GM21529 (cell line): ENCODE measurements at regions not wholly inside any gene's neighbourhood (a gene's known extent, or its start where the extent isn't known, plus 50 kb on each side); places are given as distances from the start of the nearest gene placed in this dataset.
A peak's percentile ranks its signal among the peaks of the same experiment; 100 is the strongest.
"Not testable (repeated sequence)": the region's sequence is repeated elsewhere in the genome, so short reads cannot be mapped to it uniquely, and the experiment has no call there.

Source experiments
- ATAC-seq: cut with Tn5 transposase; IDR thresholded peaks from one replicate; pipeline ENCODE4 v1.9.1; 2021; ENCODE audit not compliant: unreplicated experiment

DNA sequence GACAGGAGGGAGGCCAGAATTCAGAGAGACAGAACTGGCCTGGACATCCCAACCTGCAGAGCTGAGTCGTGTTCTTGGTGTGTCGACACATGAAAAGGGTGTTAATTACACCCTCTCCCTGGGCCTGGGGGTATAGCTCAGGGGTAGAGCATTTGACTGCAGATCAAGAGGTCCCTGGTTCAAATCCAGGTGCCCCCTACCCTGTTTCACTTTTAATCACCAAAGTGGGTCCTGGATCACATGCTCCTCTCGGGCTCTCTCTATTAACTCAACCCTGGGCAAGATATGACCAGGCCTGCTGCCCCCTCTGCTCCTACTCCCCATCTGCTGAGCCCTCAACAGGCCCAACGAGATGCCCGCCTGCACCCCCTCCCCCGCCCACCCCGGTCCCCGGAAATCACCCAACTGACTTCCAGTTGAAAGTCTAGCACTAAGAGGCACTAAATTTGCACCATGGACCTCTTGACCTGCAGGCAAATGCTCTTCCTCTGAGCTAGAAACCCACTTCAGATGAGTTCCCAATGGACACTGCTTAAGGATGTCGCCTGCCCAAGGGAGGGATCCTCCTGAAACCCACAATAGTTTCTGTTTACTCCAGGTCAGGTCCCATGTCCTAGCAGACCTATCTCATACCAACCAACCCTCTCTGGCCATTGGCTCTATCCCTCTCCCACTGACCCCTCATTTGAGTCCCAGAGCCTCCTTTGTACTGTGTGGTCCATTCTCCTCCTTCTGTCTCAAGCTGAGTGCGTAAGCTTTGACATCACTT, 137.6 kb downstream of the ZNF467 start:
- no peak for ATAC-seq

DNA sequence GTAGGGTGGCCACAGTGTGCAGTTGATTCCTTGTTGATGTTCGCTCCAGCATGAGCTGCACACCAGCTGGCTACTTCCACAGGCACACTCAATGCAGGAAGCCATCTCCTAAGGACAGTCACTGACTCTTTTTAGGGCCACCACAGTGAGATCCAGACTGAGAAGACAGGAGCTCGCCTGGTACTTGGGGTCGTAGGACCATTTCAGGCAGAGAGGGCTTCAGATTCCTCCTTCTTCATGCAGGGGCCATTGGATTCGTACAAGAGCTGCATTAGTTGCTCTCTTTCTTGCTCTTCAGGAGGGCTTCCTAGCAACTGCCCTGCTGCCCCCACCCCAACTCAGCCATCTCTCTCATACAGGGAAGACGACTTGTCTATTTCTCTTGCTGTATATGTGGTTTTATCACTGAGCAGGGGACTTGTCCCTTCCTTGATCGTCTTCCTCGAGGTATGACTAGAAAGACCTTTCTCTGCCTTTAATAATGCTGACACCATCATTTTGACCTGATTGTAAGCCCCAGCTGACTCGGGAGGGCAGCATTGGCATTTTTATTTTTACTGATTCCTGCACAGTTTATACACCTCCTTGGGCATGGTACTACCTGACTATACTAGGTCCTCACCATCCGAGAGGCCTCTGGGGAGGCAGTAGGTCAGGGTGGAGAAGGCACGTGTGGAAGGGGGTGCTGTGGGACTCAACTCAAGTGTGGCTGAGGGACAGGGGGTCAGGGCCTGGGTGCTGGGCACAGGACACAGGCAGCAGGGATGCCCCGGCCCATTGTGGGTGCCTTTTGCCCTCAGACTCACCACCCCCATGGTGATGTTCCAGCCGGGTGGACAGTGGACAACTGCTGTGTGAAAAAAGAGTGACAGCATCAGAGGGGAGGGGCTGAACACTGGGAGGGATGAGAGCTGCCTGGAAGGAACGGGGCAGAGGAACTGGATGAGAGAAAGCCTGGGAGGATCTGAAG, 136.7 kb upstream of the ZNF746 start:
- ATAC-seq: no peak

DNA sequence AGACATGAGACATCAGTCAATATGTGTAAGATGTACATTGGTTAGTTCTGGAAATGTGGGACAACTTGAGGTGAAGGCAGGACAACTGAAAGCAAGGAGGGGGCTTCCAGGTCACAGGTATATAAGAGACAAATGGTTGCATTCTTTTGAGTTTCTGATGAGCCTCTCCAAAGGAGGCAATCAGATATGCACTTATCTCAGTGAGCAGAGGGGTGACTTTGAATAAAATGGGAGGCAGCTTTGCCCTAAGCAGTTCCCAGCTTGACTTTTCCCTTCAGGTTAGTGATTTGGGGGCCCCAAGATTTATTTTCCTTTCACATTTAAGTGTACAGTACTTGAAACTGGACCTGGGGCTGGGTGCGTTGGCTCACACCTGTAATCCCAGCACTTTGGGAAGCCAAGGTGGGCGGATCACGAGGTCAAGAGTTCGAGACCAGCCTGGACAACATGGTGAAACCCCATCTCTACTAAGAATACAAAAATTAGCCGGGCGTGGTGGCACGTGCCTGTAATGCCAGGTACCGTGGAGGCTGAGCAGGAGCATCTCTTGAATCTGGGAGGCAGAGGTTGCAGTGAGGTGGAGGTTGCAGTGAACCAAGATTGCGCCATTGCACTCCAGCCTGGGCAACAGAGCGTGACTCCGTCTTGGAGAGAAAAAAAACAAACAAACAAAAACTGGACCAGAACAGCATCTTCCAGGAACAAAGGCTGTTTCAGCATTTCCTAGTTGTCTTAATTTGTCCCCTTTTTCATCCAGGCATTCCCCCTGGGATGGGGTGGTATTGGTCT, 130.9 kb upstream of the ZNF746 start:
- not testable (repeated sequence) for ATAC-seq

DNA sequence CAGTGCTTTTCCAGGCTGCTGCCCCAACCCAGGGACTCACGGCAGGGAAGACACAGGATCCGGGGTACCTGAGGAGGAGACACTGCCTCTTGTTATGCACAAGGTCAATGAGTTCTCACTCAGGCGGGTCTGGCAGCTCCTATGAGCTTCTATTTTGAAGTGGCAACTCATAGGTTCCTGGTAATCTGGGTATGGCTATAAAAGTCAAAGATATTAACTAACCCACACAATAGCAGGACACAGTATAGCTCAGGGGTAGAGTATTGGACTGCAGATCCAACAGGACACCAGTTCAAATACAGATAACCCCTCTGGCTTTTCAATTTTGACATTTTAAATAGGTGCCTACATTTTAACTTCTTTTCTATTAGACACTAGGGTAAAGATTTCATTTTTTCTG, 130.3 kb upstream of the ZNF746 start:
- ATAC-seq: no peak

DNA sequence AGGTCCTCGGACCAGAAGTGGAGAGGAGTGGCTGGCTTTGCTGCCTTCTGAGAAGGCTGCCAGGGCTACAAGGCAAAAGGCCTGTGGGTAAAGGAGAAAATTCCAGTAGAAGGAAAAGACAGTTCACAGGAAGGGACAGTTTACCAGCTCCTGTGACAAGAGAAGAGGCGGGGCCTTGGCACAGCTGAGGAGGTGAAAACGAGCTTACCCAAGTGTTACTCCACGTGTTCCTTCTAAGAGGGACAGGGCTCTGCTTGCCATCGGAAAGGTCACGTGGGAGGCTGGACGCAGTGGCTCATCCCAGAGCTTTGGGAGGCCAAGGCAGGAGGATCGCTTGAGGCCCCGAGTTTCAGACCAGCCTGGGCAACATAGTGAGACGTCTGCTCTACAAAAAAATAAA, 129.4 kb upstream of the ZNF746 start:
- no peak for ATAC-seq

DNA sequence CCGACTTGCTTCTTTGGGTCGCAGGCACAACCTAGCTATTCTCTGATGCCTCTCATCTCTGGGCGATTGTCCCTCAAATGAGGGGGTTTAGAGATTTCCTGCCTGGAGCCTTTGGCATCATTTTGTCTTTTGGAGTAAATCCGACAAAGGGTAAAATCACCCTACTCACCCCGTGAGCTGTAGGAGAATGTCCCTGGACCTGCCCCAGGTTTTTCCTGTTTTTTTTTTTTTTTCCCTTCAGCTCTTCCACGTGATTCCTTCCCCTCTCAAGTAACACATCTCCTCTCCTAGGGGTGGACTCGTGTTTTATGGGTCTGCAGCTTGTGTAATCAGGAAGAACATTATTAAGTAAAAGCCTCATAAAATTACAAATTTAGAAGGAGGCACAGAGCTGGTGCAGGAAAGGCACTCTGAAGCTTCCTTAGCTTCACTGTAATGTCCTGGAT, 128.4 kb upstream of the ZNF746 start:
- no peak for ATAC-seq

DNA sequence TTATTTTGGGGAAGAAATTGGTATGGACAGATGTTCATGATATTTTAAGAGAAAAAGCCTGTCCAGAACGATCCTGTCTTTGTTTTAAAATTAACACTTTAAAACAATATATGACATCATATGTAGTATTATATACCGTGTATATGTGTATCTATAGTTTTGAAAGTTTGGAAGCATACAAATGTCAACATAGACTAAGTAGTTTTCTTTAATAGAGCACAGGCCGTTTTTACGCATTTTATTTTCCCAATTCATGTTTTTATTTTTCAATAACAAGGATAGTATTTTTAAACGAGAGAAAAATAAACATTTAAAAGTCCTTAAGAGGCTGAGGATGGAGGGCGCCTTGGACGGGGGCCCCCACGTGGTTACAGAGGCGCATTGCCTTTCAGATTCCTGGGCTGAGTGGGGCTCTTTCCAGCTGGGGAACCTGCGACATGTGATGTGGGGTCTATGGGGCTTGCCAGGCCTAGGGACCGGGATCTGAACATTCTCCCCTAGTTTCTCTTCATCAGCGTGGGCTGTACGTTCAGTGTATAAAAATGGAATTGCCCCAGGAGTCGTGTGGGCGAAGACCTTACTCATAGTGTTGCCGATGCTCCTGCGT, 127.8 kb upstream of the ZNF746 start:
- ATAC-seq: peak; percentile 24

DNA sequence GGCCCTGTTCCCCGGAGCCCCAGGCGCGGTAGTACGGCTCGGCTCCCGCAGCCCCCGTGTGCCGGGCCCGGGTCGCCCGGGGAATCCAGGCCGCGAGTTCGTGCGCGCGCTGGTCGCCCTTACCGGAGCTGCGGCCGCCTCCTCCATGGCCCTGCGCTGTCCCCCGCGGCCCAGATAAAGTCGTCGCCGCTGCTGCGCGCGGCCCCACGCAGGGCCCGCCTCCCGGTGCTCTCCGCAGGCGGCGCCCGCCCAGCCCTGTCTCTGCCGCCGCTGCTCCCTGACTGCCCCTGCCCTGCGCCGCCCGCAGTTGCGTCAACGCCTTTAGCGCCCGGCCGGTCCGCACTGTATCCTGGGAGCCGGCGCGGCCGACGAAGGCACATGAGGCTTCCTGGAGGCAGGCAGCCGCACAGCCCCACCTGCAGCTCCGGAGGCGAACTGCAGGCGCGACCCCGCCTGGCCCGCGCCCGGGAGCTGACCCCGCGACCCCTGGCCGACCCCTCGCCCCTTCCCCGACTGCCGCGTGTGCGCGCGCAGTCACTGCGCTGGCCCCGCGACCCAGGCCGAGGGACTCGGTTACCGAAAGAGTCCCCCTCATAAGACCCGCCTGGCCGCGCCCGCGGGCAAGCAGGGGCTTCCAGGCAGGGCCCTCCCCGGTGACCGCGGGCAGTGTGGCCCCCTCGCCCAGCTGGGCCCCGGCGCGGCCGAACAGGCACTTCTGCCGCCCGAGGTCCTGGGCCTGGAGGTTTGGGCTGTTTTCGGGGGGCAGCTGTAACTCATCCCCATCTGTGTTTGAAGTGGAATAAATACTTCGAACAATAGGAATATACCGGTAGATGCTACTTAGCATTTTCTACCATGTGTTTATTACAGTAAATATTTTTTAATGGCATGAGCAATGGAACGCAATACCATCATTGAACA, 127.1 kb upstream of the ZNF746 start:
- ATAC-seq: peak; percentile 89

DNA sequence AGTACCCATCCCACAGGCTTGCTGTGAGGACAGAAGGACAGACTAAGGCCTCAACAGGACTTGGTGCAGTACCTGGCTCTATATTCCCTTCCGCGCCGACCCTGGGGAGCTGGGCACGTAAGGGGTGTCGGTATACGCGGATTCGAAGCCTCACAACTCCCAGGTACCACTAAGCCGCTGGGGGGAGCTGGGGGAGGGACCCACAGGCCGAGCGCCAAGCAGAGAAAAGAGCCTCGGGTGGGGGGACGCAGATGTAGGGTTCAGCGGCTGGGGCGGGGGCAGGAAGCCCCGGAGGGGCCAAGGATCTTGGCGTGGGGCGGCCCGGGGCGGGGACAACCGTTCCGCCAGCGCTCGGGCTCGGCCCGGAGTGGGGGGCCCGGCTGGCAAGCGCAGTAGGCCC, 126.4 kb upstream of the ZNF746 start:
- ATAC-seq: peak; percentile 18

DNA sequence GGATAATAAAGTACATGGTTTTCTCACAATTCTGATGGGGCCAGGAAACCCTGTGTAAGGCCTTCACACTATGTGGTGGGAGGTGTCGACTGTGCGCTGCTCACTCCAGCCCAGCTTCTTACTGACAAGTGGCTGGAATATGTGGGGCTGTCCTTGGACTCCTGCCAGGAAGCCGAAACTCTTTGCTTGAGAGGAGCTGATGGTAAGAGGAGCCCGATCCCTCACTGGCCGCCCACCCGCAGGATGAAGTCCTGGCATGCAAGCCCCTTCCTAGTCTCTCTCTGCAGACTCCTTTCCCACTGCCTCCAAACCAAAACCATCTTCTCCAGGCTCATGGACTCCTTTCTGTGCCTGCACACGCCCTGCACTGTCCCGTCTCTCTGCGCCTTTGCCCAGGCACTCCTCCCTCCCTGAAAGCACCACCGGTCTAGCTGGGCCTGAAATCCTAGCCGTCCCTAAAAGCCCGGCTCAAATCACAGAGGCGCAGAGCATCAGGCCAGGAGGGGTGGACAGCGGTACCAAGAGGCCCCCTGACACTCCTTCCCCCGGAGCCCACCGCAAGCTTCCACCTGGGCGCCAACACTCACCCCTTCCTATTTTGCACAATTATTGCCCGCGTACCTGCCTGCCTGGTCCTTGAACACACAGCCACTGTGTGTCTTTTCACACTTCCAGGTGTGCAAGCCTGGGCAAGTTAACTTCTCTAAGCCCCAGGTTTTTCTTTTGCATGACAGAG, 125.8 kb upstream of the ZNF746 start:
- not testable (repeated sequence) for ATAC-seq

DNA sequence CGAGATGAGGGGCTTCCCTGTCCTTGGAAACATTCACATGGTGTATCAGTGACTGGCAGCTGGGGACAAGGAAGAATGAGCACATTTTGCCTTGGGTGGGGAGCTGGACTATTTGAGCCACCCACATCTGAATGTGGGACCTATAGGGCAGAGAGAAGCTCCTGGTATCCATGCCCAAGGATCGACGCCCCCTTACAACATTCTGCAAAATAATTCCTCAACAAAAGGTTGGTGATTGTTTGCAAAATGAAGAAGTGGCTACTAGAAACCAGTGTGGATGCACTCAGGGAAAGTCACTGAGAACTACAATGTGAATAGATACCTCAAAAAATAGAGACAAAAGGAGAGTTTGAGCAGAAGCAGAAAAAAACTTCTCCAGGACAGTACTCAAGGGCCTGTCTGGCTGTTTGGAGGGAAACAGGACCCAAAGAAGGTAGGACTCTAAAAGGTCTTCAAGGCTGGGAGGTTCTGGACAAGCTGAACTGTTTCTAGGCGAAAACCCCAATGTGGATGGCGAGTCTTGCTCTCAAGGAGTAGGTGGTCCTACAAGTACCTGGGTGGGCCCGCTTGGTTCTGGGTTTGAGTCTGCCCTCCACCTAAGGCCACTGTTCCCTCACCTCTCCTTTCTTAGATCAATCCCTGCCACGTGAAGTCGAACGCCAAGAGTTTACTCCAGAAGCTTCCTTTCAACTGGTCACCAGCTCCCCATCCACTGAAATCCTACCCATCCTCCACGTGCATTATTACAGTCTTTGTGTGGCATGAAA, 125.0 kb upstream of the ZNF746 start:
- ATAC-seq: no peak

DNA sequence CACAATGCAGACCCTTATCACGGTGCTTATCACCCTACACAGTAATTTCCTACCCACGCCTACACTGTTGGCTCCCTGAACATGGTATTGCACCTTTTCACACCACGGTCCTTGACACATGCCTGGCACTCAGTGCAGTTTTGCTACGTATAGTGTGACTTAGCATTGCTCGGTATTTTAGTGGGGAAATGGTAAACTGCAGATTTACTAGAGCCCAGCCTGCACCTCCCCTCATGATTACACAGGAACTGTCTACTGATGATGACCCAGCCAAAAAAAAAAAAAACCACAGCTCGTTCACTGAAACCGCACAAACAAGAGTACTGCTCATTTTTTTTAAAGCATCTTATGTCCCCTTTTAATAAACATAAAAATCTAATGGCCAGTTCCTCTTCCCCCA, 124.2 kb upstream of the ZNF746 start:
- ATAC-seq: no peak

DNA sequence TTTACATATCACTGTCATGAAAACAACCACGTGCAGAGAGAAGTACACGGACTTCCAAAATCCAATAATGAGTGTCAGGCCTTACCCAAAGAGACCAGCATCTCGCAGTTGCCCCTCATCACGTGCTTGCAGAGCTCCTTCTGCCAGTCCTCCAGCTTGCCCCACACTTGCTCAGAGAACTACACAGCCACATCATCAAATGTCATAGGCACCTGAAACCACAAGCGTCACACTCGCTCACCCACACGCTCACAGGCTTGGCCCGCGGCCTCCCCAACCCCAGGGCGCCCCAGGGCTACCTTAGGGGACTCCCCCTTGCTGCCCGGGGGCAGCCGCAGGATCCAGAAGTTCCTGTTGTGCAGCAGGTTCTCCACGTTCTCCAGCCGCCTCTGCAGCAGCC, 123.4 kb upstream of the ZNF746 start:
- peak; percentile 38 for ATAC-seq

DNA sequence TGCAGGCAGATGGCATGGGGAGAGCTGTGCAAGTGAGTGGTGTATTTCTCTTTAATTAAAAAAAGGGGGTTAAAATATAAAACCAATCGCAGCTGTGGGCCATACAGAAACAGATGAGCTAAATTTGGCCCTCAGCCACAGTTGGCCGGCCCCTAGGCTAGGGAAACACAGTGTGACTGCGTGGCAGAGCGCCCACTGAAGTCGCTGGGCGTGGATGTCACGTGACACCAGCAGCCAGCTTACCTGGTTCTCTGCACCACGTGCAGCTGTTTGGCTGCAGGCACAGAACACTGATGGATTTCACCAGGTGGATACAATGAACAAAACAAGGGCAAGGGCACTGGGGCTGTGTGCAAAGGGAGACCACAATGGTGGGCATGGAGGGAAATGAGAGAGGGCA, 119.3 kb upstream of the ZNF746 start:
- ATAC-seq: no peak

DNA sequence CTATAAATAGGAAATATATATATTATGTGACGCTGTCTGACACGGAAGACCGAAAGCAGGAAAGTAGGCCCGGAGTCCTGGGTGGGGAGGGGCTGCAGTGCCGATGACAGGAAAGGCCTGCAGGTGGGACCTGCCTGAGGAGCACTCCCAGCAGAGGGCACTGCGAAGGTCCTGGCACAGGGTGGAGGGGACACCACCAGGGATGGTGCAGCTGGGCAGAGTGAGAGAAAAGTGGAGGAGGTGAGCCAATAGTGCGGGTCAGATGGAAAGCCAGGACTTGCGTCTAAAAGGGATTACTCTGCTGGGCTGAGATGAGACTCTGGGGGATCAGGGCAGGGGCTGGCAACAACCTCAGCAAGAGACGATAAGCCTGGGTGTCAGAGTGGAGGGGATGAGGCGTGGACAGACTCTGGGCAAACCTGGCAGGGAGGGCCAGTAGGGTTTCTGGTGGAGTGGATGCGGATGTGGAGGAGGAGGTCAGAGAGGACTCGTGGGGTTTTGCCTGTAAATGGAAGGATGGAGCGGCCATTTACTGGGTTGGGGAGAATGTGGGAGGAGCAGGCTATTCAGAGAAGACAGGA, 118.2 kb upstream of the ZNF746 start:
- ATAC-seq: no peak

DNA sequence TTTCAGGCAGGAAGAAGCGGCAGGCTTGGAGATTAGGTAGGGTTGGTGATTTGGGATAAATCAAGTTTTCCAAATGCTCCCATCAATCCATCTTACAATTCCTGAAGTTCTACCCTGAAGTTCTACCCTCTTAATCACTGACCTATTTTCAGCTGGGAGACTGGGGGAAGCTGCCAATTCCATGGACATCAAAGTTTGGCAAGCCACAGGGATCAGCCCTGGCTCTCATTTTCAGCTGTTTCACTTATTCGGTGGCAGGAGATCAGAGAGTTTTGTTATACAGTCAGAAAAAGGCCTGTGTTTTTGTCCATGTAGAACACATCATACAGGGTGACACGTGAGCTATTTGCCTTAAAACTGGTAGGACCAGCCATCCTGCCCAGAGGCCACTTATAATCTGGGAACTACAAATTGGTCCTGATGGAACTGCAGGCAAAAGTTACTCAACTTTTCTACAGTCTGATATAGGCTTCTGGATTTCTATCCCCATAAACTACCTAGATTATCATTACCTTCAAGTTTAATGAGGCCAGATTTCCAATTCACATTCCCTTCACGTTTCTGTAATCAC, 112.9 kb upstream of the ZNF746 start:
- no peak for ATAC-seq

DNA sequence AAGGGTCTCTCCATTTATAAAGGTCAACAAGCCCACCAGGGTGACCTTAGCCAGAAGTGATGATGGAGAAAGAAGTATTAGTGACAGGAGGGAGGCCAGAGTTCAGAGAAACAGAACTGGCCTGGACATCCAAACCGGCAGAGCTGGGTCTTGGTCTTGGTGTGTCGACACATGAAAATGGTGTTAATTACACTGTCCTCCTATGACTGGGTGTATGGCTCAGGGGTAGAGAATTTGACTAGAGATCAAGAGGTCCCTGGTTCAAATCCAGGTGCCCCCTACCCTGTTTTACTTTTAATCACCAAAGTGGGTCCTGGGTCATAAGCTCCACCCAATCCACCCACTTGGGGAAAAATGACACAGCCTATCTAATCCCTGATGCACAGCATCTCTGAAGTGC, 110.6 kb upstream of the ZNF746 start:
- no peak for ATAC-seq

DNA sequence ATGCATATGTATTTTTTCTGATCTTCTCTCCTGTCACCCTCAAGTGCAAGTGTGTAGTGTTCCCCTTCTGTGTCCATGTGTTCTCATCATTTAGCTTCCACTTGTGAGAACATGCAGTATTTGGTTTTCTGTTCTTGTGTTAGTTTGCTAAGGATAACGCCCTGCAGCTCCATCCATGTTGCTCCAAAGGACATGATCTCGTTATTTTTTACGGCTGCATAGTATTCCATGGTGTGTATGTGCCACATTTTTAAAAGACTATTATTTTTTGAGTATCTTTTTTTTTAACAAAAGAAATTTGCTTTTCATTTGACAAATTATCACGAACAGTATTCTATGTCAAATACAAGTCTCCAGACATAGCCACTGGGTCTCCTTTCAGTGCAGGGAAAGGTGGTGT, 110.1 kb upstream of the ZNF746 start:
- ATAC-seq: no peak
